ENCODE measurements at regions not wholly inside any gene's neighbourhood (a gene's known extent, or its start where the extent isn't known, plus 50 kb on each side); places are given as distances from the start of the nearest gene placed in this dataset.

GRCh38 chr15:53462651-53463050, 296.8 kb downstream of the WDR72 start:
- no peak overlapping the region for H3K9ac ChIP-seq
- no peaks in the 10 kb centered on the region for H3K36me3 ChIP-seq
- no peak for TF ChIP-seq Cebpa-rat (IDR thresholded peaks at IDR 0.05)
- no peaks in the 10 kb centered on the region for H4K20me1 ChIP-seq
- no peak overlapping the region for H3K27ac ChIP-seq
- no peak overlapping the region for H3K4me2 ChIP-seq
- H3K9me3 ChIP-seq, result no peaks in the 10 kb centered on the region
- peaks cover 8% of the 10 kb centered on the region for H3K4me1 ChIP-seq
- no peak overlapping the region for H3K4me3 ChIP-seq
- H3K27me3 ChIP-seq, result no peaks in the 10 kb centered on the region

DNA sequence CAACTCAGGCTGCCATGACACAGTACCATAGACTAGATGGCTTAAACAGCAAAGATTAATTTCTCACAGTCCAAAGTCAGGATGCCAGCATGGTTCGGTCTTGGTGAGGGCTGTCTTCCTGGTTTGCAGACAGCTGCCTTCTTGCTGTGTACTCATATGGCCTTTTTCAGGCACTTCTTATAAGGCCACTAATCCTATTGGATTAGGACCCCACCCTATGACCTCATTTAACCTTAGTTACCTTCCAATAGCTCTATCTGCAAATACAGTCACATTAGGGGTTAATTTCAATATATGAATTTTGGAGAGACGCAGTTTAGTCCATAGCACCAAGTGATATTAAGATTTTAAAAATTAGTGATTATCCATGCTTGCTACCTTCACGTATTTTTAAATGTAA, 297.8 kb downstream of the WDR72 start:
- Histone ChIP-seq H4K20me1 (no peaks in the 10 kb centered on the region), H3K9ac (no peak overlapping the region), H3K27ac (no peak overlapping the region), H3K36me3 (no peaks in the 10 kb centered on the region), H3K27me3 (no peaks in the 10 kb centered on the region), H3K4me3 (no peak overlapping the region), H3K4me2 (no peak overlapping the region), H3K9me3 (no peaks in the 10 kb centered on the region), H3K4me1 (peaks cover 8% of the 10 kb centered on the region)
- no peak for TF ChIP-seq Cebpa-rat (IDR thresholded peaks at IDR 0.05)

DNA sequence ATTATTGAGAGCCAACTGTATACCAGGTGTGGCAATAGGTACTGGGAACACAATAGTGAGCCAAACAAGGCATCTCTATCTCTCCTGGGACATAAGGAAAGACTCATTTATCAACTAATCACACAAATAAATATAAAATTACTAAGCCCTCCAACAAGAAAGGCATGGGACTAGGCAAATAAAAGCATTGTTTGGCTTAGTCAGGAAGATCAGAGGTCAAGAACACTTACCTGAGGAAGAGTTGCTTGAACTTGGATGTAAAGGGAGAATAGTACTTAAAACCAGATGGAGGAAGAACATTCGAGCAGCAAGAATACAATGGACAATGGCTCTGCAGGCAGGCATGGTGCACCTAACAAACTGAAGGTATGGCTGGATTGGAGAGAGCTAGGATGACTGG, 300.7 kb downstream of the WDR72 start:
- H3K4me3 ChIP-seq, result no peak overlapping the region
- H3K4me1 ChIP-seq, result peaks cover 8% of the 10 kb centered on the region
- H3K9me3 ChIP-seq, result no peaks in the 10 kb centered on the region
- no peaks in the 10 kb centered on the region for H3K27me3 ChIP-seq
- no peak overlapping the region for H3K9ac ChIP-seq
- H3K36me3 ChIP-seq, result no peaks in the 10 kb centered on the region
- no peak overlapping the region for H3K27ac ChIP-seq
- no peak for TF ChIP-seq Cebpa-rat (IDR thresholded peaks at IDR 0.05)
- H4K20me1 ChIP-seq, result no peaks in the 10 kb centered on the region
- H3K4me2 ChIP-seq, result no peak overlapping the region

GRCh38 chr15:53457479-53457878, 302.0 kb downstream of the WDR72 start:
- no peak for TF ChIP-seq Cebpa-rat (IDR thresholded peaks at IDR 0.05)
- Histone ChIP-seq H3K4me1 (peaks cover 4% of the 10 kb centered on the region), H4K20me1 (no peaks in the 10 kb centered on the region), H3K27me3 (no peaks in the 10 kb centered on the region), H3K9ac (no peak overlapping the region), H3K4me3 (no peak overlapping the region), H3K36me3 (no peaks in the 10 kb centered on the region), H3K27ac (no peak overlapping the region), H3K9me3 (no peaks in the 10 kb centered on the region), H3K4me2 (no peak overlapping the region)

- Histone ChIP-seq H3K9ac (no peak overlapping the region), H3K9me3 (no peaks in the 10 kb centered on the region), H3K27ac (no peak overlapping the region), H3K4me2 (no peak overlapping the region), H3K27me3 (no peaks in the 10 kb centered on the region), H4K20me1 (no peaks in the 10 kb centered on the region), H3K36me3 (no peaks in the 10 kb centered on the region), H3K4me3 (no peak overlapping the region), H3K4me1 (no peaks in the 10 kb centered on the region)
- no peak for TF ChIP-seq Cebpa-rat (IDR thresholded peaks at IDR 0.05)
Observed at GRCh38 chr15:53454843-53455721, 304.4 kb downstream of the WDR72 start.

- H3K36me3 ChIP-seq, result no peaks in the 10 kb centered on the region
- H3K4me1 ChIP-seq, result no peaks in the 10 kb centered on the region
- H3K9ac ChIP-seq, result no peak overlapping the region
- H4K20me1 ChIP-seq, result no peaks in the 10 kb centered on the region
- H3K9me3 ChIP-seq, result no peaks in the 10 kb centered on the region
- H3K4me3 ChIP-seq, result no peak overlapping the region
- TF ChIP-seq Cebpa-rat (IDR thresholded peaks at IDR 0.05), result no peak
- no peak overlapping the region for H3K4me2 ChIP-seq
- no peaks in the 10 kb centered on the region for H3K27me3 ChIP-seq
- H3K27ac ChIP-seq, result no peak overlapping the region
Observed at GRCh38 chr15:53454535-53454842, 305.0 kb downstream of the WDR72 start.

- H3K4me3 ChIP-seq, result no peak overlapping the region
- no peaks in the 10 kb centered on the region for H3K36me3 ChIP-seq
- no peak for TF ChIP-seq Cebpa-rat (IDR thresholded peaks at IDR 0.05)
- no peak overlapping the region for H3K27ac ChIP-seq
- H4K20me1 ChIP-seq, result no peaks in the 10 kb centered on the region
- no peaks in the 10 kb centered on the region for H3K9me3 ChIP-seq
- no peaks in the 10 kb centered on the region for H3K27me3 ChIP-seq
- no peak overlapping the region for H3K9ac ChIP-seq
- no peaks in the 10 kb centered on the region for H3K4me1 ChIP-seq
- no peak overlapping the region for H3K4me2 ChIP-seq
Observed at GRCh38 chr15:53453253-53454105, 306.0 kb downstream of the WDR72 start.

GRCh38 chr15:53448232-53449015, 311.0 kb downstream of the WDR72 start:
- Histone ChIP-seq H3K9me3 (no peaks in the 10 kb centered on the region), H3K36me3 (no peaks in the 10 kb centered on the region), H3K4me1 (peaks cover 9% of the 10 kb centered on the region), H3K27ac (no peak overlapping the region), H4K20me1 (no peaks in the 10 kb centered on the region), H3K4me2 (no peak overlapping the region), H3K4me3 (no peak overlapping the region), H3K27me3 (no peaks in the 10 kb centered on the region), H3K9ac (no peak overlapping the region)
- no peak for TF ChIP-seq Cebpa-rat (IDR thresholded peaks at IDR 0.05)

DNA sequence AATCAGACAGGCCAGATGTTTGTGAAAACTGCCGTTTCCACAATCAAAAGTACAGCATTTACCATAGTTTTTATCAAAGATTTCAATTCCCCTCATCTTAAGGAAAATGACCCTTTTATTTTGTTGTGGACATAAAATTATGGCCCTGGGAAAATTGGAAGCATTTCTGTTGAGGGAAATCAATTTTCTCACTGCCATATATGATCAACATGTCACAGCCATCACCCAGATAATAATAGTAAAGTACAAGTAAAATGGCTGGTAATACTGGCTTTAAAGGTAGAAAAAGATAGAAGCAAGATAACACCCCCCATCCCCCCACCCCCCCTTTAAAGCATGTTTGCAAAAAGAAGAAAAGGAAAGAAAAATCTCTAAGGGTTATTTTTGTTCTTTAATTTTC, 311.7 kb downstream of the WDR72 start:
- TF ChIP-seq Cebpa-rat (IDR thresholded peaks at IDR 0.05), result no peak
- Histone ChIP-seq H3K27ac (no peak overlapping the region), H3K9ac (no peak overlapping the region), H3K36me3 (no peaks in the 10 kb centered on the region), H3K4me3 (no peak overlapping the region), H4K20me1 (no peaks in the 10 kb centered on the region), H3K9me3 (no peaks in the 10 kb centered on the region), H3K4me1 (peaks cover 9% of the 10 kb centered on the region), H3K4me2 (no peak overlapping the region), H3K27me3 (no peaks in the 10 kb centered on the region)
